H1 (cell line): ENCODE measurements at regions not wholly inside any gene's neighbourhood (a gene's known extent, or its start where the extent isn't known, plus 50 kb on each side); places are given as distances from the start of the nearest gene placed in this dataset.

ENCODE experiments used
- ASH2L ChIP-seq: fragments of 200-600, 300-600 bp; sonication (generic); IDR thresholded peaks from one replicate; pipeline ENCODE4 v1.7.1; 2017; ENCODE audit warnings: low read length
- MAX ChIP-seq: IDR thresholded peaks from 2 replicates; pipeline ENCODE4 v1.6.1; 2012; ENCODE audit warnings: inconsistent platforms
- RFX5 ChIP-seq: IDR thresholded peaks from 2 replicates; pipeline ENCODE4 v1.6.1; 2011; ENCODE audit warnings: low read depth, low read length, improper control_type of control experiment, borderline replicate concordance
- SIN3A ChIP-seq, 2 experiments: IDR thresholded peaks in 1 of 2; conservative IDR thresholded peaks in 1 of 2; 2 replicates each; pipeline ENCODE4 v1.6.1; 2011 to 2012; ENCODE audit warnings: low read length in 2 of 2, improper control_type of control experiment in 1 of 2, low read depth in 1 of 2, mild to moderate bottlenecking in 1 of 2
- SIX5 ChIP-seq: IDR thresholded peaks from 2 replicates; pipeline ENCODE4 v1.6.1; 2011; ENCODE audit warnings: mild to moderate bottlenecking, low read depth, low read length
- SRF ChIP-seq: IDR thresholded peaks from 2 replicates; pipeline ENCODE4 v1.6.1; 2011; ENCODE audit warnings: mild to moderate bottlenecking, low read depth, low read length, moderate library complexity
- USF2 ChIP-seq: IDR thresholded peaks from 2 replicates; pipeline ENCODE4 v1.6.1; 2011; ENCODE audit warnings: low read length, improper control_type of control experiment

- no peak for TF ChIP-seq ASH2L
- TF ChIP-seq SIN3A (conservative IDR thresholded peaks at IDR 0.05 in 1 of 2, IDR thresholded peaks at IDR 0.05 in 1 of 2; ENCODE audit: low read depth in 1 of 2, low read length in 2 of 2), result no peak
- TF ChIP-seq USF2, result no peak
- TF ChIP-seq SRF, result no peak
- TF ChIP-seq MAX, result no peak
- no peak for TF ChIP-seq SIX5
- no peak for TF ChIP-seq RFX5
Measured at GRCh38 chr2:129911363-129912065, 68.0 kb upstream of the RAB6C start (continued).
